Mucosa of stomach (tissue), 1 donor: ENCODE measurements at regions not wholly inside any gene's neighbourhood (a gene's known extent, or its start where the extent isn't known, plus 50 kb on each side); places are given as distances from the start of the nearest gene placed in this dataset.
"Not testable (repeated sequence)": the region's sequence is repeated elsewhere in the genome, so short reads cannot be mapped to it uniquely, and the experiment has no call there.

Source experiments
- H3K27me3 ChIP-seq: one replicate; pipeline ENCODE4 v1.7.0; 2013; ENCODE audit warnings: mild to moderate bottlenecking, low read length; ENCODE audit not compliant: control insufficient read depth, insufficient read depth
- H3K36me3 ChIP-seq: one replicate; pipeline ENCODE4 v1.7.0; 2013; ENCODE audit warnings: low read length; ENCODE audit not compliant: control insufficient read depth, insufficient read depth
- H3K4me1 ChIP-seq: one replicate; pipeline ENCODE4 v1.7.0; 2013; ENCODE audit warnings: mild to moderate bottlenecking, low read length; ENCODE audit not compliant: control insufficient read depth, insufficient read depth
- H3K4me3 ChIP-seq: one replicate; pipeline ENCODE4 v1.7.0; 2013; ENCODE audit warnings: low read length
- H3K9ac ChIP-seq: one replicate; pipeline ENCODE4 v1.7.0; 2013; ENCODE audit warnings: mild to moderate bottlenecking, low read length, moderate library complexity
- H3K9me3 ChIP-seq: one replicate; pipeline ENCODE4 v1.7.0; 2013; ENCODE audit warnings: mild to moderate bottlenecking, low read length, moderate library complexity; ENCODE audit not compliant: control insufficient read depth
- donor health status: Pancreatic carcinoma.

- not testable (repeated sequence) for H3K27me3 ChIP-seq, H3K9ac ChIP-seq, H3K36me3 ChIP-seq, H3K4me3 ChIP-seq, H3K9me3 ChIP-seq, H3K4me1 ChIP-seq
These were observed 4469.9 kb upstream of the OR11H1 start for GRCh38 chr22:11057955-11058547.

GRCh38 chr22:11059129-11059528 lies 4468.9 kb upstream of the OR11H1 start:
- H3K36me3 ChIP-seq, H3K9me3 ChIP-seq, H3K4me3 ChIP-seq, H3K4me1 ChIP-seq, H3K9ac ChIP-seq, H3K27me3 ChIP-seq: not testable (repeated sequence)

- not testable (repeated sequence) for H3K9ac ChIP-seq, H3K4me3 ChIP-seq, H3K36me3 ChIP-seq, H3K9me3 ChIP-seq, H3K4me1 ChIP-seq, H3K27me3 ChIP-seq
These were observed 4467.2 kb upstream of the OR11H1 start for GRCh38 chr22:11060797-11061196.

- H3K9ac ChIP-seq, H3K9me3 ChIP-seq, H3K27me3 ChIP-seq: not testable (repeated sequence)
These were observed 4465.5 kb upstream of the OR11H1 start for GRCh38 chr22:11062534-11062933.

DNA sequence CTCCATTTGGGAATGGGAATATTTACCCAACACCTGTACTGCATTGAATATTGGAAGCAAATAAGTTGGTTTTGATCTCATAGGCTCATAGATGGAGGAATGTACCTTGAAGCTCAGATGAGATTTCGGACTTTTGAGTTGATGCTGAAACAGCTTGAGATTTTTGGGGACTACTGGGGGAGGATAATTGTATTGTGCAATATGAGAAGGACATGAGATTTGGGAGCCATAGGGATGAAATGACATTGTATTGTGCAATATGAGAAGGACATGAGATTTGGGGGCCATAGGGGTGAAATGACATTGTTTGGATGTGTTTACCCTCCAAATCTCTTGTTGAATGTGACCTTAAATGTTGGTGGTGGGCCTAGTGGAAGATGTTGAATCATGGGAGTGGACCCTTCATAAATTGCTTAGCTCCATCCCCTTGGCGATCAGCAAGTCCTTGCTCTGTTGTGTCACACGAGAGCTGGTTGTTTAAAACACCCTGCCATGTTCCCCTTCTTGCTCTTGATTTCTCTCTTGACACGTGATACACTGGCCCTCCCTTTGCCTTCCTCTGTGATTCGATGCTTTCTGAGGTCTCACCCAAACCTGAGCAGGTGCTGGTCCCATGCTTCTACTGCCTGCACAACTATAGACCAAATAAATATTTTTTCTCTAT lies 4464.8 kb upstream of the OR11H1 start:
- not testable (repeated sequence) for H3K9ac ChIP-seq, H3K4me1 ChIP-seq, H3K4me3 ChIP-seq, H3K36me3 ChIP-seq, H3K9me3 ChIP-seq, H3K27me3 ChIP-seq

More at GRCh38 chr22:11062534-11062933, 4465.5 kb upstream of the OR11H1 start:
- H3K4me1 ChIP-seq, H3K4me3 ChIP-seq, H3K36me3 ChIP-seq: not testable (repeated sequence)

DNA sequence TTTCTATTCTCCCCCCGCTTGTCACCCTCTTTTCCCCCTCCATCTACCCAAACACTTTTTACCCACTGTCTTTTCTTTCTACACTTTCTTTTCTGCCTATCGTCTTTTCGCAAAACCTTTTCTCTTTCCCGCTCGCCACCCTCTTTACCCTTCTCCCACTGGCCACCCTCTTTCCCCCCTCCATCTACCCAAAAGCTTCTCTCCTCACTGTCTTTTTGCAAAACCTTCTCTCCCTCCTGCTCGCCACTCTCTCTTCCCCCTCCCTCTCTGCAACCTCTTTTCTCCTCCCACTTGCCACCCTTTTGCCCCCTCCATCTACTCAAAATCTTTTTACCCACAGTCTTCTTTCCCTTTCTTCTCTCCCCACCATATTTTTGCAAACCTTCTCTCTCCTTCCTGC lies 4462.8 kb upstream of the OR11H1 start:
- H3K4me3 ChIP-seq, H3K36me3 ChIP-seq, H3K4me1 ChIP-seq, H3K27me3 ChIP-seq, H3K9ac ChIP-seq, H3K9me3 ChIP-seq: not testable (repeated sequence)

GRCh38 chr22:11065876-11066457 lies 4462.0 kb upstream of the OR11H1 start:
- H3K27me3 ChIP-seq, H3K36me3 ChIP-seq, H3K9me3 ChIP-seq, H3K4me1 ChIP-seq, H3K9ac ChIP-seq, H3K4me3 ChIP-seq: not testable (repeated sequence)

DNA sequence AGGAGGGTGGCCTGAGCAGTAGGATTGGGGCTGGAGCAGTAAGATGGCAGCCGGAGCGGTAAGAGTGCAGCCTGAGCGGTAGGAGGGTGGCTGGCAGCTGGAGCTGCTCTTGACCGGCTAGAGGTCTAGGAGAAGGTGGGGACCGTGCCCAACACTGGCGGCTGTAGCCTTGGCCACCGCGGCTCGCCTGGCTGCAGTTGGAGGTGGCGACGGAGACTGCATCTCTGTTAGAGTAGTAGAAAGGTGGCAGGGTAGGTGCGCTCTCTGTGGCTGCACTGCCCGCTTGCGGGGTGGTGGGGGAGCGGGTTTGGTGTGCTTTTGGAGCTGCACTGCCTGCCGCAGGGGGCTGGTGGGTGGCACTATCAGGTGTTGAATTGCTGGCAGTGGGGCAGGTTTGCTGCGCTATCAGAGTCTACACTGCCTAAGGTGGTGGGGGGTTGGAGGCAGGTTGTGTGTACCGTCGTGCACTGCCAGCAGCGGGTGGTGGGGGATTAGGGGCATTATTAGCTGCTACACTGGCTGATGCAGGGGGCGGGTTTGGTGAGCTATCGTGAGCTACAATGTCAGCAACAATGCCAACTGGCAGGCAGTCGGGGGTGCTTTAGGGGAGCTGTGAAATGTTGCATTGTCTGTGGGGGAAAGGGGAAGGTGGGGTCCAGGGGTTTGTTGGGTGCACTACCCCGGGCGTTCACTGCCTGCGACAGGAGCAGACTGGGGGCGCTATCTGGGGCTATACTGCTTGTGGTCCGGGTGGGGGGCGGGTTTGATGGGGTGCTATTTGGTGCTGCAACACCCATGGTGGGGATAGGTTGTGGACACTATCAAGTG lies 4461.3 kb upstream of the OR11H1 start:
- H3K4me3 ChIP-seq: no peak overlapping the region
- peaks cover 7% of the 10 kb centered on the region for H3K9me3 ChIP-seq
- H3K36me3 ChIP-seq: no peaks in the 10 kb centered on the region
- H3K27me3 ChIP-seq: no peaks in the 10 kb centered on the region
- no peaks in the 10 kb centered on the region for H3K4me1 ChIP-seq
- H3K9ac ChIP-seq: no peak overlapping the region

GRCh38 chr22:11067286-11067871 lies 4460.6 kb upstream of the OR11H1 start:
- H3K36me3 ChIP-seq, H3K4me3 ChIP-seq, H3K27me3 ChIP-seq, H3K9ac ChIP-seq, H3K4me1 ChIP-seq, H3K9me3 ChIP-seq: not testable (repeated sequence)

DNA sequence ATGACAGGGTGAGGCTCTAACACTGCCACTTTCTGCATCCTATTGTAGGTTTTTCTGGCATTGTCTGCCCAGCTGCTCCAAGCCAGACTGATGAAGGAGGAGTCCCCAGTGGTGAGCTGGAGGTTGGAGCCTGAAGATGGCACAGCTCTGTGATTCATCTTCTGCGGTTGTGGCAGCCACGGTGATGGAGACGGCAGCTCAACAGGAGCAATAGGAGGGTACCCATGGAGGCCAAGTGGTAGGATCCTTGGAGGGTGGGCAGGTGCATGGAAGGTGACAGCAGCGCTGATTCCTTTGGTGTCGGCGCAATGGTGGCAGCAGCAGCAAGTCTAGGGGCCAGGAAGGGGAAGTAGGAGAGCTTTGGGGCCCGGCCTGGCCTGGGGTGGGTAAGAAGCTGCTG lies 4460.1 kb upstream of the OR11H1 start:
- H3K4me1 ChIP-seq, H3K27me3 ChIP-seq, H3K36me3 ChIP-seq, H3K9me3 ChIP-seq, H3K4me3 ChIP-seq, H3K9ac ChIP-seq: not testable (repeated sequence)

GRCh38 chr22:11068406-11068805 lies 4459.6 kb upstream of the OR11H1 start:
- not testable (repeated sequence) for H3K9me3 ChIP-seq, H3K4me1 ChIP-seq

More at GRCh38 chr22:11068406-11068805, 4459.6 kb upstream of the OR11H1 start:
- not testable (repeated sequence) for H3K4me3 ChIP-seq, H3K36me3 ChIP-seq, H3K9ac ChIP-seq, H3K27me3 ChIP-seq
